CD4-positive, alpha-beta T cell treated with Interleukin-17A for 4 hours (primary cell): ENCODE measurements at regions not wholly inside any gene's neighbourhood (a gene's known extent, or its start where the extent isn't known, plus 50 kb on each side); places are given as distances from the start of the nearest gene placed in this dataset.
"Not testable (repeated sequence)": the region's sequence is repeated elsewhere in the genome, so short reads cannot be mapped to it uniquely, and the experiment has no call there.

ENCODE experiments used
- DNase-seq: peaks from one replicate; pipeline ENCODE4 v3.0.0-alpha.2; 2020; ENCODE audit warnings: mixed read lengths

- no peak for DNase-seq
Observed at GRCh38 chr17:21517538-21518293, 141.6 kb downstream of the KCNJ12 start.

- no peak for DNase-seq
Observed at GRCh38 chr17:21522755-21523336, 146.7 kb downstream of the KCNJ12 start.

GRCh38 chr17:21523497-21524210 lies 147.5 kb downstream of the KCNJ12 start:
- no peak for DNase-seq

- no peak for DNase-seq
Observed at GRCh38 chr17:21524211-21524591, 148.0 kb downstream of the KCNJ12 start.

- no peak for DNase-seq
Observed at GRCh38 chr17:21525464-21526130, 149.4 kb downstream of the KCNJ12 start.

GRCh38 chr17:21528031-21528695 lies 152.0 kb downstream of the KCNJ12 start:
- DNase-seq = no peak

GRCh38 chr17:21530311-21530710 lies 154.2 kb downstream of the KCNJ12 start:
- no peak for DNase-seq

- no peak for DNase-seq
Observed at GRCh38 chr17:21530841-21531240, 154.7 kb downstream of the KCNJ12 start.

- DNase-seq = no peak
Observed at GRCh38 chr17:21532763-21533385, 156.7 kb downstream of the KCNJ12 start.

- DNase-seq = no peak
Observed at GRCh38 chr17:21535686-21536375, 156.5 kb upstream of the KCNJ18 start.

GRCh38 chr17:21537302-21537701 lies 155.0 kb upstream of the KCNJ18 start:
- no peak for DNase-seq

GRCh38 chr17:21538615-21539014 lies 153.7 kb upstream of the KCNJ18 start:
- no peak for DNase-seq

GRCh38 chr17:21539146-21539545 lies 153.2 kb upstream of the KCNJ18 start:
- DNase-seq = no peak

- DNase-seq = no peak
Observed at GRCh38 chr17:21540502-21540901, 151.8 kb upstream of the KCNJ18 start.

- DNase-seq = no peak
Observed at GRCh38 chr17:21542070-21542469, 150.3 kb upstream of the KCNJ18 start.

- no peak for DNase-seq
Observed at GRCh38 chr17:21542991-21543390, 149.3 kb upstream of the KCNJ18 start.

GRCh38 chr17:21545064-21545463 lies 147.3 kb upstream of the KCNJ18 start:
- DNase-seq = no peak

GRCh38 chr17:21548236-21548635 lies 144.1 kb upstream of the KCNJ18 start:
- DNase-seq = no peak

- DNase-seq = no peak
Observed at GRCh38 chr17:21549107-21549687, 143.1 kb upstream of the KCNJ18 start.

- DNase-seq = not testable (repeated sequence)
Observed at GRCh38 chr17:21550031-21550430, 142.3 kb upstream of the KCNJ18 start.
